K562 (cell line): ENCODE measurements at regions not wholly inside any gene's neighbourhood (a gene's known extent, or its start where the extent isn't known, plus 50 kb on each side); places are given as distances from the start of the nearest gene placed in this dataset.

Experiments used
- ASH1L ChIP-seq: fragments of 450-650 bp; IDR thresholded peaks from 2 replicates; pipeline ENCODE4 v1.6.1; 2018; ENCODE audit warnings: borderline replicate concordance, mild to moderate bottlenecking, low read depth; ENCODE audit not compliant: partially characterized antibody
- CCAR2 ChIP-seq: fragments of 200-400 bp; formaldehyde crosslinking; IDR thresholded peaks from 2 replicates; pipeline ENCODE4 v1.6.1; 2017; ENCODE audit warnings: mild to moderate bottlenecking, low read depth, low read length
- CXXC5 ChIP-seq: fragments of 250-450 bp; sonication (Bioruptor Pico); IDR thresholded peaks from 2 replicates; pipeline ENCODE4 v1.8.0; 2022; ENCODE audit warnings: inconsistent platforms, mild to moderate bottlenecking, moderate library complexity
- POU5F1 ChIP-seq: fragments of 150-350 bp; IDR thresholded peaks from 2 replicates; pipeline ENCODE4 v1.6.1; 2014; ENCODE audit warnings: borderline replicate concordance, low read length, low read depth, mild to moderate bottlenecking; ENCODE audit not compliant: partially characterized antibody
- SAFB ChIP-seq: fragments of 200-400 bp; formaldehyde crosslinking; IDR thresholded peaks from 2 replicates; pipeline ENCODE4 v1.6.1; 2017; ENCODE audit warnings: low read depth, low read length, borderline replicate concordance
- STAT5B ChIP-seq: fragments of 250-450 bp; sonication (Bioruptor Pico); IDR thresholded peaks from 2 replicates; pipeline ENCODE4 v1.8.0; 2021; ENCODE audit warnings: mild to moderate bottlenecking, inconsistent platforms
- TAL1 ChIP-seq: fragments of 450-650 bp; IDR thresholded peaks from 2 replicates; pipeline ENCODE4 v1.6.1; 2016; ENCODE audit warnings: mild to moderate bottlenecking
- TCFL5 ChIP-seq: fragments of 250-450 bp; sonication (Bioruptor Pico); conservative IDR thresholded peaks from 2 replicates; pipeline ENCODE4 v1.6.1; 2021; ENCODE audit warnings: mild to moderate bottlenecking, moderate library complexity, matching md5 sums
- TRIM28 ChIP-seq: fragments of 450-650 bp; IDR thresholded peaks from 2 replicates; pipeline ENCODE4 v1.6.1; 2017
- USF1 ChIP-seq: sonication (generic); formaldehyde crosslinking; IDR thresholded peaks from 2 replicates; pipeline ENCODE4 v1.9.0; 2022; ENCODE audit warnings: mild to moderate bottlenecking, missing genetic modification reagents
- XRCC4 ChIP-seq: IDR thresholded peaks from one replicate; pipeline ENCODE4 v1.6.1; 2011; ENCODE audit not compliant: insufficient read depth, insufficient read length; ENCODE audit errors: extremely low read depth
- ZBTB40 ChIP-seq, 2 experiments: fragments of 450-650 bp in 1 of 2; sonication (generic) in 1 of 2; formaldehyde crosslinking in 1 of 2; IDR thresholded peaks; 2 replicates each; pipeline versions ENCODE4 v1.7.1 to v1.9.0; 2016 to 2022; ENCODE audit warnings: inconsistent platforms in 1 of 2, mild to moderate bottlenecking in 1 of 2, missing genetic modification reagents in 1 of 2
- ZNF165 ChIP-seq: fragments of 250-450 bp; sonication (Bioruptor Pico); IDR thresholded peaks from 2 replicates; pipeline ENCODE4 v1.4.0; 2020; ENCODE audit warnings: borderline replicate concordance
- ZNF561 ChIP-seq: fragments of 450-650 bp; formaldehyde crosslinking; conservative IDR thresholded peaks from 2 replicates; pipeline ENCODE4 v1.4.0; 2020; ENCODE audit warnings: mild to moderate bottlenecking, moderate library complexity
- ZNF696 ChIP-seq: fragments of 250-450 bp; sonication (Bioruptor Pico); conservative IDR thresholded peaks from 2 replicates; pipeline ENCODE4 v1.4.0; 2020; ENCODE audit warnings: mild to moderate bottlenecking, moderate library complexity

GRCh38 chr5:7980881-7981280, 111.9 kb downstream of the MTRR start (continued):
- TF ChIP-seq ZBTB40 (IDR thresholded peaks at IDR 0.05) (no peak), ZBTB40 (CRISPR knock-in tag; IDR thresholded peaks at IDR 0.05) (no peak), XRCC4 (no peak), USF1 (CRISPR knock-in tag) (no peak), CCAR2 (no peak), POU5F1 (no peak), CXXC5 (CRISPR knock-in tag) (no peak), TRIM28 (no peak), ZNF696 (no peak), ZNF165 (CRISPR knock-in tag) (no peak), ASH1L (no peak), STAT5B (CRISPR knock-in tag) (no peak), TCFL5 (CRISPR knock-in tag) (no peak), ZNF561 (CRISPR knock-in tag) (no peak), TAL1 (no peak), SAFB (no peak)
